ENCODE measurements at regions not wholly inside any gene's neighbourhood (a gene's known extent, or its start where the extent isn't known, plus 50 kb on each side); places are given as distances from the start of the nearest gene placed in this dataset.
A peak's percentile ranks its signal among the peaks of the same experiment; 100 is the strongest.

- Histone ChIP-seq H3K9me3 (ENCODE audit: low read length) (no peaks in the 10 kb centered on the region), H3K27ac (ENCODE audit: low read length) (no peak overlapping the region), H4K20me1 (ENCODE audit: insufficient read depth) (no peaks in the 10 kb centered on the region), H3K9ac (ENCODE audit: low read length) (no peak overlapping the region), H3F3A (ENCODE audit: insufficient read depth, low read length, poor library complexity, severe bottlenecking) (no peaks in the 10 kb centered on the region), H3K9me2 (ENCODE audit: insufficient read depth, low read length) (no peaks in the 10 kb centered on the region), H2AFZ (ENCODE audit: low read depth, low read length) (no peak overlapping the region), H3K79me2 (replicated peaks; ENCODE audit: insufficient read depth, low read length) (no peaks in the 10 kb centered on the region), H3K36me3 (ENCODE audit: insufficient read depth, low read length) (no peaks in the 10 kb centered on the region), H3K27me3 (ENCODE audit: insufficient read depth, low read depth, low read length) (no peaks in the 10 kb centered on the region), H3K4me3 (ENCODE audit: low read length) (no peak overlapping the region), H3K4me2 (ENCODE audit: low read length) (no peak overlapping the region)
- TF ChIP-seq EP300 (conservative IDR thresholded peaks at IDR 0.05; ENCODE audit: poor library complexity, severe bottlenecking) (no peak), MXI1 (conservative IDR thresholded peaks at IDR 0.05; ENCODE audit: poor library complexity, severe bottlenecking) (no peak), SMC3 (conservative IDR thresholded peaks at IDR 0.05; ENCODE audit: poor library complexity) (no peak), EZH2 (IDR thresholded peaks at IDR 0.05; ENCODE audit: borderline replicate concordance, insufficient read depth, low read length, poor library complexity, severe bottlenecking) (no peak), CTCF (IDR thresholded peaks at IDR 0.05; ENCODE audit: poor library complexity, severe bottlenecking) (peak; percentile 34), TAF1 (IDR thresholded peaks at IDR 0.05; ENCODE audit: low read depth) (no peak), RAD21 (conservative IDR thresholded peaks at IDR 0.05) (peak; percentile 43), POLR2AphosphoS5 (IDR thresholded peaks at IDR 0.05) (no peak)
- TF ChIP-seq, protein P1, sequence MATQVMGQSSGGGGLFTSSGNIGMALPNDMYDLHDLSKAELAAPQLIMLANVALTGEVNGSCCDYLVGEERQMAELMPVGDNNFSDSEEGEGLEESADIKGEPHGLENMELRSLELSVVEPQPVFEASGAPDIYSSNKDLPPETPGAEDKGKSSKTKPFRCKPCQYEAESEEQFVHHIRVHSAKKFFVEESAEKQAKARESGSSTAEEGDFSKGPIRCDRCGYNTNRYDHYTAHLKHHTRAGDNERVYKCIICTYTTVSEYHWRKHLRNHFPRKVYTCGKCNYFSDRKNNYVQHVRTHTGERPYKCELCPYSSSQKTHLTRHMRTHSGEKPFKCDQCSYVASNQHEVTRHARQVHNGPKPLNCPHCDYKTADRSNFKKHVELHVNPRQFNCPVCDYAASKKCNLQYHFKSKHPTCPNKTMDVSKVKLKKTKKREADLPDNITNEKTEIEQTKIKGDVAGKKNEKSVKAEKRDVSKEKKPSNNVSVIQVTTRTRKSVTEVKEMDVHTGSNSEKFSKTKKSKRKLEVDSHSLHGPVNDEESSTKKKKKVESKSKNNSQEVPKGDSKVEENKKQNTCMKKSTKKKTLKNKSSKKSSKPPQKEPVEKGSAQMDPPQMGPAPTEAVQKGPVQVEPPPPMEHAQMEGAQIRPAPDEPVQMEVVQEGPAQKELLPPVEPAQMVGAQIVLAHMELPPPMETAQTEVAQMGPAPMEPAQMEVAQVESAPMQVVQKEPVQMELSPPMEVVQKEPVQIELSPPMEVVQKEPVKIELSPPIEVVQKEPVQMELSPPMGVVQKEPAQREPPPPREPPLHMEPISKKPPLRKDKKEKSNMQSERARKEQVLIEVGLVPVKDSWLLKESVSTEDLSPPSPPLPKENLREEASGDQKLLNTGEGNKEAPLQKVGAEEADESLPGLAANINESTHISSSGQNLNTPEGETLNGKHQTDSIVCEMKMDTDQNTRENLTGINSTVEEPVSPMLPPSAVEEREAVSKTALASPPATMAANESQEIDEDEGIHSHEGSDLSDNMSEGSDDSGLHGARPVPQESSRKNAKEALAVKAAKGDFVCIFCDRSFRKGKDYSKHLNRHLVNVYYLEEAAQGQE (IDR thresholded peaks at IDR 0.05; ENCODE audit: borderline replicate concordance) = no peak
Measured at GRCh38 chr2:16487686-16488085, 177.9 kb downstream of the CYRIA start.

- H3K9me2 ChIP-seq (ENCODE audit: insufficient read depth, low read length) = no peaks in the 10 kb centered on the region
- H3K4me2 ChIP-seq (ENCODE audit: low read length) = no peak overlapping the region
- H3K79me2 ChIP-seq (replicated peaks; ENCODE audit: insufficient read depth, low read length) = no peaks in the 10 kb centered on the region
- no peak overlapping the region for H2AFZ ChIP-seq (ENCODE audit: low read depth, low read length)
- no peaks in the 10 kb centered on the region for H3K9me3 ChIP-seq (ENCODE audit: low read length)
- no peaks in the 10 kb centered on the region for H4K20me1 ChIP-seq (ENCODE audit: insufficient read depth)
- no peaks in the 10 kb centered on the region for H3K36me3 ChIP-seq (ENCODE audit: insufficient read depth, low read length)
- H3K9ac ChIP-seq (ENCODE audit: low read length) = no peak overlapping the region
- H3K27me3 ChIP-seq (ENCODE audit: insufficient read depth, low read depth, low read length) = no peaks in the 10 kb centered on the region
- H3K27ac ChIP-seq (ENCODE audit: low read length) = no peak overlapping the region
- no peaks in the 10 kb centered on the region for H3F3A ChIP-seq (ENCODE audit: insufficient read depth, low read length, poor library complexity, severe bottlenecking)
- no peak overlapping the region for H3K4me3 ChIP-seq (ENCODE audit: low read length)
- TF ChIP-seq POLR2AphosphoS5 (IDR thresholded peaks at IDR 0.05) (no peak), SMC3 (conservative IDR thresholded peaks at IDR 0.05; ENCODE audit: poor library complexity) (no peak), EZH2 (IDR thresholded peaks at IDR 0.05; ENCODE audit: borderline replicate concordance, insufficient read depth, low read length, poor library complexity, severe bottlenecking) (no peak), MXI1 (conservative IDR thresholded peaks at IDR 0.05; ENCODE audit: poor library complexity, severe bottlenecking) (no peak), TAF1 (IDR thresholded peaks at IDR 0.05; ENCODE audit: low read depth) (no peak), RAD21 (conservative IDR thresholded peaks at IDR 0.05) (no peak), CTCF (IDR thresholded peaks at IDR 0.05; ENCODE audit: poor library complexity, severe bottlenecking) (no peak), EP300 (conservative IDR thresholded peaks at IDR 0.05; ENCODE audit: poor library complexity, severe bottlenecking) (no peak)
- TF ChIP-seq, protein P1 (IDR thresholded peaks at IDR 0.05; ENCODE audit: borderline replicate concordance) = no peak
Measured at GRCh38 chr2:16485251-16485650, 180.4 kb downstream of the CYRIA start.
